H7 (cell line): ENCODE measurements at regions not wholly inside any gene's neighbourhood (a gene's known extent, or its start where the extent isn't known, plus 50 kb on each side); places are given as distances from the start of the nearest gene placed in this dataset.
A peak's percentile ranks its signal among the peaks of the same experiment; 100 is the strongest.

Source experiments
- DNase-seq: peaks from one replicate; pipeline ENCODE4 v3.0.0; 2012
- H3K27me3 ChIP-seq: 2 replicates; pipeline ENCODE4 v1.6.0; 2011; ENCODE audit warnings: mild to moderate bottlenecking, low read length; ENCODE audit not compliant: control insufficient read depth, insufficient read depth
- H3K36me3 ChIP-seq: replicated peaks from 2 replicates; pipeline ENCODE4 v1.5.1; 2011; ENCODE audit warnings: low read length; ENCODE audit not compliant: control insufficient read depth, insufficient read depth
- H3K4me3 ChIP-seq: 2 replicates; pipeline ENCODE4 v1.5.1; 2011; ENCODE audit warnings: low read depth, mild to moderate bottlenecking, control low read depth, low read length, moderate library complexity; ENCODE audit not compliant: insufficient read depth

GRCh38 chr11:127061947-127062346 lies 61.4 kb upstream of the KIRREL3 start:
- no peak for DNase-seq
- Histone ChIP-seq H3K36me3 (no peaks in the 10 kb centered on the region), H3K4me3 (no peak overlapping the region), H3K27me3 (no peaks in the 10 kb centered on the region)

- Histone ChIP-seq H3K27me3 (no peaks in the 10 kb centered on the region), H3K4me3 (no peak overlapping the region), H3K36me3 (no peaks in the 10 kb centered on the region)
- no peak for DNase-seq
These were observed 59.2 kb upstream of the KIRREL3 start for GRCh38 chr11:127059750-127060149.

- DNase-seq = no peak
- H3K36me3 ChIP-seq = no peaks in the 10 kb centered on the region
- H3K4me3 ChIP-seq = no peak overlapping the region
- no peaks in the 10 kb centered on the region for H3K27me3 ChIP-seq
These were observed 58.7 kb upstream of the KIRREL3 start for GRCh38 chr11:127059286-127059685.

GRCh38 chr11:127058524-127058923 lies 58.0 kb upstream of the KIRREL3 start:
- Histone ChIP-seq H3K4me3 (no peak overlapping the region), H3K27me3 (no peaks in the 10 kb centered on the region), H3K36me3 (no peaks in the 10 kb centered on the region)
- peak; percentile 23 for DNase-seq

GRCh38 chr11:127057126-127057525 lies 56.6 kb upstream of the KIRREL3 start:
- Histone ChIP-seq H3K36me3 (no peaks in the 10 kb centered on the region), H3K27me3 (no peaks in the 10 kb centered on the region), H3K4me3 (no peak overlapping the region)
- DNase-seq = no peak

GRCh38 chr11:127056338-127056971 lies 55.9 kb upstream of the KIRREL3 start:
- Histone ChIP-seq H3K36me3 (no peaks in the 10 kb centered on the region), H3K4me3 (no peak overlapping the region), H3K27me3 (no peaks in the 10 kb centered on the region)
- DNase-seq = peak; percentile 32

- no peak overlapping the region for H3K4me3 ChIP-seq
- H3K27me3 ChIP-seq = no peaks in the 10 kb centered on the region
- DNase-seq = no peak
- H3K36me3 ChIP-seq = no peaks in the 10 kb centered on the region
These were observed 54.7 kb upstream of the KIRREL3 start for GRCh38 chr11:127055236-127055635.

- H3K36me3 ChIP-seq = no peaks in the 10 kb centered on the region
- H3K4me3 ChIP-seq = no peak overlapping the region
- DNase-seq = no peak
- H3K27me3 ChIP-seq = no peaks in the 10 kb centered on the region
These were observed 53.6 kb upstream of the KIRREL3 start for GRCh38 chr11:127054153-127054552.

GRCh38 chr11:127052404-127052803 lies 51.8 kb upstream of the KIRREL3 start:
- H3K36me3 ChIP-seq = no peaks in the 10 kb centered on the region
- no peak overlapping the region for H3K4me3 ChIP-seq
- DNase-seq = peak; percentile 48
- H3K27me3 ChIP-seq = no peaks in the 10 kb centered on the region
